GM21423 (cell line): ENCODE measurements at regions not wholly inside any gene's neighbourhood (a gene's known extent, or its start where the extent isn't known, plus 50 kb on each side); places are given as distances from the start of the nearest gene placed in this dataset.

Source experiments
- ATAC-seq: cut with Tn5 transposase; IDR thresholded peaks from one replicate; pipeline ENCODE4 v1.9.1; 2021; ENCODE audit warnings: mild to moderate bottlenecking, moderate library complexity; ENCODE audit not compliant: unreplicated experiment

GRCh38 chr12:43294916-43295315 lies 257.1 kb downstream of the ADAMTS20 start:
- no peak for ATAC-seq

GRCh38 chr12:43294147-43294546 lies 257.9 kb downstream of the ADAMTS20 start:
- ATAC-seq = no peak

- no peak for ATAC-seq
These were observed 258.6 kb downstream of the ADAMTS20 start for GRCh38 chr12:43293396-43293795.

GRCh38 chr12:43292699-43293098 lies 259.3 kb downstream of the ADAMTS20 start:
- ATAC-seq = no peak

- ATAC-seq = no peak
These were observed 260.5 kb downstream of the ADAMTS20 start for GRCh38 chr12:43291516-43291915.

- ATAC-seq = no peak
These were observed 261.2 kb downstream of the ADAMTS20 start for GRCh38 chr12:43290836-43291235.

GRCh38 chr12:43289426-43289801 lies 262.6 kb downstream of the ADAMTS20 start:
- ATAC-seq = no peak

- no peak for ATAC-seq
These were observed 263.2 kb downstream of the ADAMTS20 start for GRCh38 chr12:43288671-43289425.

- ATAC-seq = no peak
These were observed 264.2 kb downstream of the ADAMTS20 start for GRCh38 chr12:43287706-43288383.

- no peak for ATAC-seq
These were observed 265.0 kb downstream of the ADAMTS20 start for GRCh38 chr12:43286986-43287385.

- ATAC-seq = no peak
These were observed 266.8 kb downstream of the ADAMTS20 start for GRCh38 chr12:43285159-43285598.

- ATAC-seq = no peak
These were observed 267.4 kb downstream of the ADAMTS20 start for GRCh38 chr12:43284486-43285158.

GRCh38 chr12:43283206-43283605 lies 268.8 kb downstream of the ADAMTS20 start:
- no peak for ATAC-seq

- no peak for ATAC-seq
These were observed 269.9 kb downstream of the ADAMTS20 start for GRCh38 chr12:43282106-43282505.

GRCh38 chr12:43281563-43281962 lies 270.4 kb downstream of the ADAMTS20 start:
- ATAC-seq = no peak

GRCh38 chr12:43278541-43278832 lies 273.5 kb downstream of the ADAMTS20 start:
- no peak for ATAC-seq

- ATAC-seq = peak; percentile 87
These were observed 274.1 kb downstream of the ADAMTS20 start for GRCh38 chr12:43277651-43278540.

- no peak for ATAC-seq
These were observed 278.5 kb downstream of the ADAMTS20 start for GRCh38 chr12:43273467-43273866.

- no peak for ATAC-seq
These were observed 280.3 kb downstream of the ADAMTS20 start for GRCh38 chr12:43271659-43272058.

GRCh38 chr12:43267818-43268217 lies 284.2 kb downstream of the ADAMTS20 start:
- ATAC-seq = no peak

- ATAC-seq = no peak
These were observed 290.3 kb downstream of the ADAMTS20 start for GRCh38 chr12:43261701-43262100.
